GM18499 (cell line): ENCODE measurements at regions not wholly inside any gene's neighbourhood (a gene's known extent, or its start where the extent isn't known, plus 50 kb on each side); places are given as distances from the start of the nearest gene placed in this dataset.
"Not testable (repeated sequence)": the region's sequence is repeated elsewhere in the genome, so short reads cannot be mapped to it uniquely, and the experiment has no call there.

Source experiments
- ATAC-seq: cut with Tn5 transposase; IDR thresholded peaks from one replicate; pipeline ENCODE4 v1.9.1; 2021; ENCODE audit warnings: moderate number of reproducible peaks; ENCODE audit not compliant: insufficient read depth, unreplicated experiment

- ATAC-seq, result no peak
Observed at GRCh38 chr18:22560275-22560610, 142.5 kb upstream of the CTAGE1 start.

GRCh38 chr18:22560797-22561196 lies 143.1 kb upstream of the CTAGE1 start:
- ATAC-seq, result no peak

- peak; percentile 64 for ATAC-seq
Observed at GRCh38 chr18:22563164-22563583, 145.5 kb upstream of the CTAGE1 start.

- ATAC-seq, result no peak
Observed at GRCh38 chr18:22564036-22564435, 146.3 kb upstream of the CTAGE1 start.

- ATAC-seq, result no peak
Observed at GRCh38 chr18:22566703-22567420, 149.1 kb upstream of the CTAGE1 start.

GRCh38 chr18:22567794-22568193 lies 150.1 kb upstream of the CTAGE1 start:
- ATAC-seq, result no peak

GRCh38 chr18:22570492-22570891 lies 152.8 kb upstream of the CTAGE1 start:
- no peak for ATAC-seq

GRCh38 chr18:22572341-22572740 lies 154.6 kb upstream of the CTAGE1 start:
- no peak for ATAC-seq

GRCh38 chr18:22579271-22579670 lies 161.6 kb upstream of the CTAGE1 start:
- ATAC-seq, result no peak

- no peak for ATAC-seq
Observed at GRCh38 chr18:22585333-22585732, 167.6 kb upstream of the CTAGE1 start.

GRCh38 chr18:22585821-22586220 lies 168.1 kb upstream of the CTAGE1 start:
- no peak for ATAC-seq

GRCh38 chr18:22591222-22591621 lies 173.5 kb upstream of the CTAGE1 start:
- no peak for ATAC-seq

- ATAC-seq, result no peak
Observed at GRCh38 chr18:22594155-22594690, 176.5 kb upstream of the CTAGE1 start.

- no peak for ATAC-seq
Observed at GRCh38 chr18:22601481-22601880, 183.8 kb upstream of the CTAGE1 start.

GRCh38 chr18:22602456-22602855 lies 184.7 kb upstream of the CTAGE1 start:
- ATAC-seq, result not testable (repeated sequence)

- no peak for ATAC-seq
Observed at GRCh38 chr18:22603902-22604301, 186.2 kb upstream of the CTAGE1 start.

- ATAC-seq, result no peak
Observed at GRCh38 chr18:22604390-22604985, 186.8 kb upstream of the CTAGE1 start.

- no peak for ATAC-seq
Observed at GRCh38 chr18:22604986-22605421, 187.3 kb upstream of the CTAGE1 start.

GRCh38 chr18:22605736-22606135 lies 188.0 kb upstream of the CTAGE1 start:
- ATAC-seq, result no peak

- no peak for ATAC-seq
Observed at GRCh38 chr18:22606563-22607283, 189.0 kb upstream of the CTAGE1 start.

GRCh38 chr18:22607284-22607635 lies 189.5 kb upstream of the CTAGE1 start:
- no peak for ATAC-seq
